GM19455 (cell line): ENCODE measurements at regions not wholly inside any gene's neighbourhood (a gene's known extent, or its start where the extent isn't known, plus 50 kb on each side); places are given as distances from the start of the nearest gene placed in this dataset.

Experiments used
- ATAC-seq: cut with Tn5 transposase; IDR thresholded peaks from one replicate; pipeline ENCODE4 v1.9.1; 2021; ENCODE audit not compliant: unreplicated experiment

GRCh38 chr22:48563118-48563965 lies 1264.3 kb downstream of the BRD1 start:
- no peak for ATAC-seq

- no peak for ATAC-seq
Measured at GRCh38 chr22:48561676-48562075, 1266.0 kb downstream of the BRD1 start.

- no peak for ATAC-seq
Measured at GRCh38 chr22:48560836-48561235, 1266.8 kb downstream of the BRD1 start.

- no peak for ATAC-seq
Measured at GRCh38 chr22:48560389-48560751, 1267.3 kb downstream of the BRD1 start.

- ATAC-seq, result no peak
Measured at GRCh38 chr22:48559647-48560388, 1267.9 kb downstream of the BRD1 start.

- ATAC-seq, result no peak
Measured at GRCh38 chr22:48558606-48559402, 1268.9 kb downstream of the BRD1 start.

GRCh38 chr22:48558016-48558415 lies 1269.7 kb downstream of the BRD1 start:
- ATAC-seq, result no peak

- no peak for ATAC-seq
Measured at GRCh38 chr22:48557473-48557872, 1270.2 kb downstream of the BRD1 start.

- ATAC-seq, result no peak
Measured at GRCh38 chr22:48556751-48557150, 1270.9 kb downstream of the BRD1 start.

- ATAC-seq, result no peak
Measured at GRCh38 chr22:48556222-48556621, 1271.5 kb downstream of the BRD1 start.

- no peak for ATAC-seq
Measured at GRCh38 chr22:48555606-48556005, 1272.1 kb downstream of the BRD1 start.

GRCh38 chr22:48554893-48555572 lies 1272.6 kb downstream of the BRD1 start:
- ATAC-seq, result no peak

GRCh38 chr22:48553694-48554308 lies 1273.9 kb downstream of the BRD1 start:
- ATAC-seq, result no peak

GRCh38 chr22:48553119-48553518 lies 1274.6 kb downstream of the BRD1 start:
- ATAC-seq, result no peak

- ATAC-seq, result no peak
Measured at GRCh38 chr22:48551716-48552268, 1275.9 kb downstream of the BRD1 start.

- no peak for ATAC-seq
Measured at GRCh38 chr22:48551061-48551460, 1276.6 kb downstream of the BRD1 start.

- no peak for ATAC-seq
Measured at GRCh38 chr22:48548391-48548790, 1279.3 kb downstream of the BRD1 start.

GRCh38 chr22:48547971-48548370 lies 1279.7 kb downstream of the BRD1 start:
- no peak for ATAC-seq

- ATAC-seq, result no peak
Measured at GRCh38 chr22:48546653-48547424, 1280.8 kb downstream of the BRD1 start.
